Gastrocnemius medialis (tissue), 4 donors: ENCODE measurements at regions not wholly inside any gene's neighbourhood (a gene's known extent, or its start where the extent isn't known, plus 50 kb on each side); places are given as distances from the start of the nearest gene placed in this dataset.

Source experiments
- POLR2A ChIP-seq, 2 donors: fragments of 450-650 bp; IDR thresholded peaks; one replicate each; pipeline ENCODE4 v1.6.1; 2017; ENCODE audit warnings: antibody characterized with exemption in 2 of 2, mild to moderate bottlenecking in 2 of 2, moderate library complexity in 2 of 2
- TF ChIP-seq, protein P1 (sequence below), 5 experiments: fragments of 450-650 bp in 3 of 5; fragments of 200-600 bp in 2 of 5; sonication (generic) in 2 of 5; IDR thresholded peaks in 4 of 5; conservative IDR thresholded peaks in 1 of 5; 1 replicate in 4 of 5; 2 replicates in 1 of 5; pipeline ENCODE4 v1.5.1; 2016 to 2019; ENCODE audit warnings: antibody characterized with exemption in 5 of 5, mild to moderate bottlenecking in 3 of 5, moderate library complexity in 3 of 5

GRCh38 chr18:40708726-40709125 is 1246.3 kb upstream of the PIK3C3 start:
- TF ChIP-seq, protein P1, sequence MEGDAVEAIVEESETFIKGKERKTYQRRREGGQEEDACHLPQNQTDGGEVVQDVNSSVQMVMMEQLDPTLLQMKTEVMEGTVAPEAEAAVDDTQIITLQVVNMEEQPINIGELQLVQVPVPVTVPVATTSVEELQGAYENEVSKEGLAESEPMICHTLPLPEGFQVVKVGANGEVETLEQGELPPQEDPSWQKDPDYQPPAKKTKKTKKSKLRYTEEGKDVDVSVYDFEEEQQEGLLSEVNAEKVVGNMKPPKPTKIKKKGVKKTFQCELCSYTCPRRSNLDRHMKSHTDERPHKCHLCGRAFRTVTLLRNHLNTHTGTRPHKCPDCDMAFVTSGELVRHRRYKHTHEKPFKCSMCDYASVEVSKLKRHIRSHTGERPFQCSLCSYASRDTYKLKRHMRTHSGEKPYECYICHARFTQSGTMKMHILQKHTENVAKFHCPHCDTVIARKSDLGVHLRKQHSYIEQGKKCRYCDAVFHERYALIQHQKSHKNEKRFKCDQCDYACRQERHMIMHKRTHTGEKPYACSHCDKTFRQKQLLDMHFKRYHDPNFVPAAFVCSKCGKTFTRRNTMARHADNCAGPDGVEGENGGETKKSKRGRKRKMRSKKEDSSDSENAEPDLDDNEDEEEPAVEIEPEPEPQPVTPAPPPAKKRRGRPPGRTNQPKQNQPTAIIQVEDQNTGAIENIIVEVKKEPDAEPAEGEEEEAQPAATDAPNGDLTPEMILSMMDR (IDR thresholded peaks at IDR 0.05 in 4 of 5, conservative IDR thresholded peaks at IDR 0.05 in 1 of 5) = no peak
- no peak for TF ChIP-seq POLR2A (IDR thresholded peaks at IDR 0.05)
